WTC11 (cell line): ENCODE measurements at regions not wholly inside any gene's neighbourhood (a gene's known extent, or its start where the extent isn't known, plus 50 kb on each side); places are given as distances from the start of the nearest gene placed in this dataset.

Source experiments
- ATAC-seq: fragments of 200-7000 bp; cut with Tn5 transposase; 2 replicates; pipeline ENCODE4 v1.10.0; 2021; ENCODE audit warnings: mild to moderate bottlenecking, moderate library complexity
- CTCF ChIA-PET: fragments of 300-600 bp; sonication (Branson Sonifier 250); formaldehyde crosslinking; loops from one replicate; lab custom pipeline; 2021; ENCODE audit warnings: antibody characterized with exemption; lab: Charles Lee
- POLR2A ChIA-PET: fragments of 350-600 bp; sonication (Branson Sonifier 250); formaldehyde crosslinking; loops from one replicate; lab custom pipeline; 2021; ENCODE audit warnings: antibody characterized with exemption; lab: Charles Lee
- DNase-seq: peaks from one replicate; pipeline ENCODE4 v3.0.0; 2021; ENCODE audit warnings: low spot score
- H3K27ac Mint-ChIP-seq: 2 replicates; pipeline ENCODE4 v1.8.0; 2021; ENCODE audit warnings: mixed read lengths
- H3K27me3 Mint-ChIP-seq: 2 replicates; pipeline ENCODE4 v1.8.0; 2021; ENCODE audit warnings: low read depth, mild to moderate bottlenecking, moderate library complexity, mixed read lengths
- H3K36me3 Mint-ChIP-seq: 2 replicates; pipeline ENCODE4 v1.8.0; 2021; ENCODE audit warnings: mixed read lengths
- H3K4me1 Mint-ChIP-seq: 2 replicates; pipeline ENCODE4 v1.8.0; 2022; ENCODE audit warnings: mixed read lengths
- H3K4me3 Mint-ChIP-seq: 2 replicates; pipeline ENCODE4 v1.8.0; 2021; ENCODE audit warnings: mild to moderate bottlenecking, moderate library complexity, mixed read lengths
- H3K9me3 Mint-ChIP-seq: 2 replicates; pipeline ENCODE4 v1.8.0; 2021; ENCODE audit warnings: mixed read lengths
- ARID4B ChIP-seq: sonication (generic); formaldehyde crosslinking; IDR thresholded peaks from 2 replicates; pipeline ENCODE4 v1.8.0; 2023; ENCODE audit warnings: missing genetic modification reagents, mild to moderate bottlenecking, borderline replicate concordance
- ATF1 ChIP-seq: sonication (generic); formaldehyde crosslinking; IDR thresholded peaks from 2 replicates; pipeline ENCODE4 v1.8.1; 2023; ENCODE audit warnings: mild to moderate bottlenecking, moderate library complexity, missing genetic modification reagents
- CREM ChIP-seq: sonication (generic); formaldehyde crosslinking; IDR thresholded peaks from 2 replicates; pipeline ENCODE4 v1.8.1; 2022; ENCODE audit warnings: mild to moderate bottlenecking, missing genetic modification reagents, moderate library complexity
- E2F4 ChIP-seq: sonication (generic); formaldehyde crosslinking; IDR thresholded peaks from 2 replicates; pipeline ENCODE4 v1.8.1; 2022; ENCODE audit warnings: low read depth, mild to moderate bottlenecking, moderate library complexity, missing genetic modification reagents, borderline replicate concordance
- E2F5 ChIP-seq: sonication (generic); formaldehyde crosslinking; IDR thresholded peaks from 2 replicates; pipeline ENCODE4 v1.8.1; 2022; ENCODE audit warnings: mild to moderate bottlenecking, moderate library complexity, missing genetic modification reagents
- FOXP4 ChIP-seq: sonication (generic); formaldehyde crosslinking; IDR thresholded peaks from 2 replicates; pipeline ENCODE4 v1.8.0; 2022; ENCODE audit warnings: mild to moderate bottlenecking, missing genetic modification reagents
- GTF2I ChIP-seq: fragments of 250-450 bp; sonication (Bioruptor Pico); conservative IDR thresholded peaks from 2 replicates; pipeline ENCODE4 v1.4.0; 2021; ENCODE audit warnings: mild to moderate bottlenecking
- IRF2 ChIP-seq: sonication (generic); formaldehyde crosslinking; IDR thresholded peaks from 2 replicates; pipeline ENCODE4 v1.8.0; 2022; ENCODE audit warnings: low read depth, missing genetic modification reagents, borderline replicate concordance
- JUN ChIP-seq: sonication (generic); formaldehyde crosslinking; IDR thresholded peaks from 2 replicates; pipeline ENCODE4 v1.8.0; 2023; ENCODE audit warnings: mild to moderate bottlenecking, missing genetic modification reagents
- MLX ChIP-seq: sonication (generic); formaldehyde crosslinking; IDR thresholded peaks from 2 replicates; pipeline ENCODE4 v1.8.1; 2023; ENCODE audit warnings: mild to moderate bottlenecking, missing genetic modification reagents, moderate library complexity
- PRDM15 ChIP-seq: sonication (generic); formaldehyde crosslinking; IDR thresholded peaks from 2 replicates; pipeline ENCODE4 v1.8.0; 2022; ENCODE audit warnings: missing genetic modification reagents
- PREB ChIP-seq: sonication (generic); formaldehyde crosslinking; IDR thresholded peaks from 2 replicates; pipeline ENCODE4 v1.8.1; 2022; ENCODE audit warnings: mild to moderate bottlenecking, missing genetic modification reagents, moderate library complexity, borderline replicate concordance
- PRRX2 ChIP-seq: fragments of 250-450 bp; sonication (Bioruptor Pico); IDR thresholded peaks from 2 replicates; pipeline ENCODE4 v1.8.0; 2021; ENCODE audit warnings: mild to moderate bottlenecking
- RORB ChIP-seq: fragments of 250-450 bp; sonication (Bioruptor Pico); IDR thresholded peaks from 2 replicates; pipeline ENCODE4 v1.9.0; 2021; ENCODE audit warnings: mild to moderate bottlenecking
- SP1 ChIP-seq: sonication (generic); formaldehyde crosslinking; conservative IDR thresholded peaks from 2 replicates; pipeline ENCODE4 v1.8.1; 2022; ENCODE audit warnings: missing genetic modification reagents

GRCh38 chr20:57866250-57867106, 156.7 kb upstream of the PMEPA1 start:
- ATAC-seq (no peak), DNase-seq (no peak)
- H3K27ac Mint-ChIP-seq: no peak overlapping the region
- peaks cover 23% of the 10 kb centered on the region for H3K4me1 Mint-ChIP-seq
- CTCF ChIA-PET: interaction anchor here (0.6 to 2.2 kb wide), 2 partner anchors 214 to 244 kb away, joined by 3 to 8 read pairs; no protein-coding TSS in a partner anchor
- no peaks in the 10 kb centered on the region; the same call in 1 of the 2 replicates for H3K27me3 Mint-ChIP-seq
- TF ChIP-seq RORB (no peak), E2F4 (CRISPR knock-in tag) (no peak), IRF2 (no peak), JUN (CRISPR knock-in tag) (no peak), CREM (no peak), PRRX2 (CRISPR knock-in tag) (no peak), GTF2I (CRISPR knock-in tag) (no peak), ATF1 (CRISPR knock-in tag) (no peak), MLX (CRISPR knock-in tag) (no peak), ARID4B (CRISPR knock-in tag) (no peak), SP1 (CRISPR knock-in tag) (no peak), FOXP4 (CRISPR knock-in tag) (no peak), E2F5 (CRISPR knock-in tag) (no peak), PRDM15 (CRISPR knock-in tag) (no peak), PREB (CRISPR knock-in tag) (no peak)
- no peak overlapping the region for H3K4me3 Mint-ChIP-seq
- POLR2A ChIA-PET: no interaction called here
- H3K9me3 Mint-ChIP-seq: peaks cover 4% of the 10 kb centered on the region
- H3K36me3 Mint-ChIP-seq: no peaks in the 10 kb centered on the region
